ENCODE measurements at regions not wholly inside any gene's neighbourhood (a gene's known extent, or its start where the extent isn't known, plus 50 kb on each side); places are given as distances from the start of the nearest gene placed in this dataset.

DNA sequence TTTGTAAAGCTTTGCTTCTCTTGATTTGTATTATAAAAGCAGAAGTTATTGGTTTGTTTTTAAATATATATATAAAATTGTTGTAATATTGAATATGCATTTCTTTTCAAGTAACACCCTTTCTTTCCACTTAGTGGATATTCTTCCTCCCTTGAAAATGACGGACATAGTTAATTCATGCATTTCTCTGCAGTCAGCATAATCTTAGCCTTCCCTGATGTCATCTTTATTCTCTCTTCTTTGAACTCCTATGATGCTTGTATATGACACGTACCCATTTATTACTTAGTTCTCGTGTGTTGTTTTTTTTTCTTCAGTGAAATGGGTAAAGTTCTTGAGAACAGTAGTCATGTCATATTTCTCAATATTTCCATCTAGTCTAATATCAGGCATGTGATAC is 191.2 kb downstream of the MDFIC start:
- no peak overlapping the region for H3K4me3 ChIP-seq
- H3K79me2 ChIP-seq (ENCODE audit: low read depth), result no peaks in the 10 kb centered on the region
- TF ChIP-seq, protein P1, sequence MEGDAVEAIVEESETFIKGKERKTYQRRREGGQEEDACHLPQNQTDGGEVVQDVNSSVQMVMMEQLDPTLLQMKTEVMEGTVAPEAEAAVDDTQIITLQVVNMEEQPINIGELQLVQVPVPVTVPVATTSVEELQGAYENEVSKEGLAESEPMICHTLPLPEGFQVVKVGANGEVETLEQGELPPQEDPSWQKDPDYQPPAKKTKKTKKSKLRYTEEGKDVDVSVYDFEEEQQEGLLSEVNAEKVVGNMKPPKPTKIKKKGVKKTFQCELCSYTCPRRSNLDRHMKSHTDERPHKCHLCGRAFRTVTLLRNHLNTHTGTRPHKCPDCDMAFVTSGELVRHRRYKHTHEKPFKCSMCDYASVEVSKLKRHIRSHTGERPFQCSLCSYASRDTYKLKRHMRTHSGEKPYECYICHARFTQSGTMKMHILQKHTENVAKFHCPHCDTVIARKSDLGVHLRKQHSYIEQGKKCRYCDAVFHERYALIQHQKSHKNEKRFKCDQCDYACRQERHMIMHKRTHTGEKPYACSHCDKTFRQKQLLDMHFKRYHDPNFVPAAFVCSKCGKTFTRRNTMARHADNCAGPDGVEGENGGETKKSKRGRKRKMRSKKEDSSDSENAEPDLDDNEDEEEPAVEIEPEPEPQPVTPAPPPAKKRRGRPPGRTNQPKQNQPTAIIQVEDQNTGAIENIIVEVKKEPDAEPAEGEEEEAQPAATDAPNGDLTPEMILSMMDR (IDR thresholded peaks at IDR 0.05), result no peak
- TF ChIP-seq EZH2 (IDR thresholded peaks at IDR 0.05) (no peak), EZH2phosphoT487 (IDR thresholded peaks at IDR 0.05) (no peak)
- H3K27ac ChIP-seq, result no peak overlapping the region
- Mint-ChIP-seq H3K36me3 (no peaks in the 10 kb centered on the region), H3K27me3 (ENCODE audit: insufficient read depth, low read depth) (no peaks in the 10 kb centered on the region), H3K4me3 (no peak overlapping the region), H3K4me1 (no peaks in the 10 kb centered on the region), H3K27ac (no peak overlapping the region), H3K9me3 (no peaks in the 10 kb centered on the region)
- H2AFZ ChIP-seq (replicated peaks), result no peak overlapping the region
- no peaks in the 10 kb centered on the region for H3K4me1 ChIP-seq
- no peaks in the 10 kb centered on the region for H3K27me3 ChIP-seq
- no peak for DNase-seq (ENCODE audit: low spot score)
- no peaks in the 10 kb centered on the region for H4K20me1 ChIP-seq (ENCODE audit: low read depth)
- no peaks in the 10 kb centered on the region for H3K9me3 ChIP-seq (ENCODE audit: low read depth)
- H3K36me3 ChIP-seq, result no peaks in the 10 kb centered on the region
- H3K9ac ChIP-seq, result no peak overlapping the region
- no peak overlapping the region for H3K4me2 ChIP-seq
- no peaks in the 10 kb centered on the region for H3F3A ChIP-seq (ENCODE audit: low read depth)

DNA sequence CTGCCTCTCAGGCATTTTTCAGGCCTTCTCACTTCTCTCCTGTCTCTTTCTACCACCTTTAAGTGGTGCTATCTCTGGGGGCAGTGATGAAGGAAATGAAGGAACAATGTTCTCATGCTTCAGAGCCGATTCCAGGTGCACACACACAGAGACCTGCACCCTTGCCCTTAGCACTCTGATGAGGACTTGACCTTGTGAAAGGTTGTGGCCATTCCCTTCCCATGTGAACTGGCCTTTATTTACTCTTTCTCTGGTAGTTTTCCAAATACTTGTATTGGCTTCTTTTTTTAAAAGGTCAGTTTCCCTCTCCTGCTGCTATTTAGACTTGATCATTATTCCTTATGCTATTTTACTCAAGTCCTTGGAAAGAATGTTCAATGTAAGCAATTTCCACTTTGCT is 188.6 kb downstream of the MDFIC start:
- no peaks in the 10 kb centered on the region for H3K36me3 Mint-ChIP-seq
- no peak for DNase-seq (ENCODE audit: low spot score)

DNA sequence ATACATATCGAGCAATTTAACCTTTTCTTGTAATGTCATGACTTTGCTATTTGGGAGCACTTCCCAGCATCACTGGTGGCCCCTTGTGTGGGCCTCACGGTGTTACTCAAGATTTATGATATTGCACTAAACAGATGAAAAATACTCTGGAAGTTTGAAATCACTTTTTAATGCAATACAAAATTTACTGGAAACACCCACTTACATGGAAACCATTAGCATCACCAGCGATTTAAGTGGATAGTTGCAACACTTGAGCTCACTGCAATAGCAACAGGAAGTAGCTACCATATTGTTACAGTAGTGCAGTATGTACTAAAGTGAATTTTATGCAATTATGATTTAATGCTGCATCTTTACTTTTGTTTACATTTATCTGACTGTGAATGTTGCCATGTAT is 184.4 kb downstream of the MDFIC start:
- no peaks in the 10 kb centered on the region for H3K36me3 Mint-ChIP-seq
- no peak overlapping the region for H3K27ac Mint-ChIP-seq
- no peak overlapping the region for H3K27ac ChIP-seq
- no peaks in the 10 kb centered on the region for H4K20me1 ChIP-seq (ENCODE audit: low read depth)
- H3K27me3 ChIP-seq, result no peaks in the 10 kb centered on the region
- no peak for DNase-seq (ENCODE audit: low spot score)
- H3K4me2 ChIP-seq, result no peak overlapping the region
- no peaks in the 10 kb centered on the region for H3K79me2 ChIP-seq (ENCODE audit: low read depth)
- H3K4me1 Mint-ChIP-seq, result no peaks in the 10 kb centered on the region
- no peaks in the 10 kb centered on the region for H3F3A ChIP-seq (ENCODE audit: low read depth)
- no peak overlapping the region for H2AFZ ChIP-seq (replicated peaks)
- no peaks in the 10 kb centered on the region for H3K36me3 ChIP-seq
- no peak overlapping the region for H3K9ac ChIP-seq
- TF ChIP-seq EZH2 (IDR thresholded peaks at IDR 0.05), result no peak
- TF ChIP-seq, protein P1 (IDR thresholded peaks at IDR 0.05), result no peak
- no peak for TF ChIP-seq EZH2phosphoT487 (IDR thresholded peaks at IDR 0.05)
- H3K9me3 Mint-ChIP-seq, result no peaks in the 10 kb centered on the region
- no peaks in the 10 kb centered on the region for H3K4me1 ChIP-seq
- no peak overlapping the region for H3K4me3 ChIP-seq
- H3K9me3 ChIP-seq (ENCODE audit: low read depth), result no peaks in the 10 kb centered on the region
- no peak overlapping the region for H3K4me3 Mint-ChIP-seq
- H3K27me3 Mint-ChIP-seq (ENCODE audit: insufficient read depth, low read depth), result no peaks in the 10 kb centered on the region

More for the DNA sequence above, 188.6 kb downstream of the MDFIC start:
- Histone ChIP-seq H3K27me3 (no peaks in the 10 kb centered on the region), H3K27ac (no peak overlapping the region), H2AFZ (replicated peaks) (no peak overlapping the region), H4K20me1 (ENCODE audit: low read depth) (no peaks in the 10 kb centered on the region), H3K9me3 (ENCODE audit: low read depth) (no peaks in the 10 kb centered on the region), H3F3A (ENCODE audit: low read depth) (no peaks in the 10 kb centered on the region), H3K36me3 (no peaks in the 10 kb centered on the region), H3K4me2 (no peak overlapping the region), H3K9ac (no peak overlapping the region), H3K79me2 (ENCODE audit: low read depth) (no peaks in the 10 kb centered on the region), H3K4me1 (no peaks in the 10 kb centered on the region), H3K4me3 (no peak overlapping the region)
- Mint-ChIP-seq H3K4me3 (no peak overlapping the region), H3K27ac (no peak overlapping the region), H3K9me3 (no peaks in the 10 kb centered on the region), H3K4me1 (no peaks in the 10 kb centered on the region), H3K27me3 (ENCODE audit: insufficient read depth, low read depth) (no peaks in the 10 kb centered on the region)
- TF ChIP-seq EZH2phosphoT487 (IDR thresholded peaks at IDR 0.05) (no peak), EZH2 (IDR thresholded peaks at IDR 0.05) (no peak)
- TF ChIP-seq, protein P1 (IDR thresholded peaks at IDR 0.05), result no peak
